Epidermal melanocyte (primary cell): ENCODE measurements at regions not wholly inside any gene's neighbourhood (a gene's known extent, or its start where the extent isn't known, plus 50 kb on each side); places are given as distances from the start of the nearest gene placed in this dataset.
"Not testable (repeated sequence)": the region's sequence is repeated elsewhere in the genome, so short reads cannot be mapped to it uniquely, and the experiment has no call there.

Experiments used
- DNase-seq: peaks from one replicate; pipeline ENCODE4 v3.0.0; 2011; ENCODE audit warnings: low spot score; ENCODE audit not compliant: insufficient read length

GRCh38 chr20:50327666-50328065 lies 137.0 kb downstream of the CEBPB start:
- no peak for DNase-seq

- DNase-seq, result no peak
These were observed 137.8 kb downstream of the CEBPB start for GRCh38 chr20:50328222-50328979.

DNA sequence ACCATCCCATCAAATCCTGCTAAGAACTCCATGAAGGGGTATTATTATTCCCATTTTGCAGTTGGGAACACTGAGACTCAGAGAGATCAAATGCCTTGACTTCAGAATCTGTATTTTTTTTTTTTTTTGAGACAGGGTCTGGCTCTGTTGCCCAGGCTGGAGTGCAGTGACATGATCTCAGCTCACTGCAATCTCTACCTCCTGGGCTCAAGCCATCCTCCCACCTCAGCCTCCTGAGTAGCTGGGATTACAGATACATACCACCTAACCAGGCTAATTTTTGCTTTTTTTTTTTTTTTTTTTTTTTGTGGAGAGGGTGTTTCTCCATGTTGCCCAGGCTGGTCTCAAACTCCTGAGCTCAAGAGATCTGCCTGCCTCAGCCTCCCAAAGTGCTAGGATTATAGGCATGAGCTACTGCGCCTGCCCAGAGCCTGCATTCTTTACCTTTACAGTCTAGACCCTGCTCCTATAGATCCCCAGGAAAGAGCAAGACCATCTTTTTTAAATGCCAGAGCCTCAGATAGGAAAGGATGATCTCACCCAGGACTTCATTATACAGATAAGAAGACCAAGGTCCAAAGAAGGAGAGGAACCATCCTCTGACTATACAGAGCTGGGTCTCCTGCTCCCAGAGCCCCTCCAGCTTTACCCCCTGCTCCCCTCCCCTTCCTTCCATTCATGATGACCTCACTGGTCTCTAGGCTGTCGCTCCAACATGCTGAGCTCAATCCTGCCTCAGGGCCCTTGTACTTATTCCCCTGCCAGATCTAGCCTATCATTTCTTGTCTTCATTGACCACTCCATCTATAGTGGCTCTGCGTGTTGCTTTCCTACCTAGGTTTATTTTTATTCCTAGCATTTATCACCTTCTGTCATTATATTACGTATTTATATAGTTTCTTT lies 138.6 kb downstream of the CEBPB start:
- no peak for DNase-seq

DNA sequence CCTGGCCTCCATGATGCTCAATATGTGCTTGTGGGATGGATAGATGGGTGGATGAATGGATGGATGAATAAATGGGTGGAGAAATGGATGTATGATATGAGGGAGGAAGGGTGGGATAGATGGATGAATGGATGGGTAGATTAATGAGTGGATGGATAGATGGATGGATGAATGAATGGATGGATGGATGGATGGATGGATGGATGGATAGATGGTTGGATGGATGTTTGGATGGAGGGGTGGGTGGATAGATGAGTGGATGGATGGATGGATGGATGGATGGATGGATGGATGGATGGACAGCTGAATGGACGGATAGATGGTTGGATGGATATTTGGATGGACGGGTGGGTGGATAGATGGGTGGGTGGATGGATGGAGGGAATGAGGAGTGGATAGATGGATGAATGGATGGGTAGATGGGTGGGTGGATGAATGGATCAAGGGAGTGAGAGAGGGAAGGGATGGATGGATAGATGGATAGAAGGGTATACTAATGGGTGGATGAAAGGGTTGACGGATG lies 139.4 kb downstream of the CEBPB start:
- no peak for DNase-seq

- DNase-seq, result no peak
These were observed 140.1 kb downstream of the CEBPB start for GRCh38 chr20:50330504-50331313.

DNA sequence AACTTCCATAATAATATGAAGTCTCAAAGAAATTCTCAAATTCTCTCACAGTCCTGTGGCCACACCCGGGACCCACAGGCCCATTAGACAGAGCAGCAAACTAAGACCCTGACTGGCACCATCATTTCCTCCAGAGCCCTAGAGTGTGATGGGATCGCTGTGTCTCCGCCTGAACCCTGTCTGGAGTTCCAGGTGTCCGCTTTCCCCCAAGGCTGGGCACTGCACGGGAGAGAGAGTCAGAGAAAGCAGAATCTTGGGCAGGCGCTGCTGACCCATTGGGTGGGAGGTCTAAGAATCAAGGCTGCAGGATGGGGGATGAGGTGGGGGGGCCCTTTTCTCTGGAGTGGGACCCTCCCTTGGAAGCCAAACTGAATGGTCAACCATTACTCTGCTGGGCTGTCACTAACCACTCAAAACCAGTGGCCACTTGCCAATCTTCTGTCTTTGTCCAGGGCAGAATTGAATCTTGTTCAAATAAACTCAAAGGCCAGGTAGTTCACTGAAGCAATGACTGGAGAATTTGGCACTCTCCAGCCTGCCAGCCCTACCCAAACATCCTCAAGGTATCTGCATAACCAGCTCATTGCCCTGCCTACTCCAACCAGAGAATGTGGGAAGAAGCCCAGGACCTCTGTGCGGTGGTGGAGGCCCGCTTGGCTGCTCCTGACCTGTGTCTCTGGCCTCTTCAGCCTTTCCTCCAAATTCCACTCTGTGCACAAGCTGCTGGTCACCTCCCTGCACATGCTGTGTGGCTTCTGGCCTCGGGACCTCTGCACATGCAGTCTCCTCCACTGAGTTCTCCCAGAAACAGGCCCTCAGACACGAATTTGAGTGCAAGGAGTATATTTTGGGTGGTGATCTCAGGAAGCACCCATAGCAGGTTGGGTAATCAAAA lies 141.1 kb downstream of the CEBPB start:
- no peak for DNase-seq

GRCh38 chr20:50332491-50332980 lies 141.9 kb downstream of the CEBPB start:
- no peak for DNase-seq

DNA sequence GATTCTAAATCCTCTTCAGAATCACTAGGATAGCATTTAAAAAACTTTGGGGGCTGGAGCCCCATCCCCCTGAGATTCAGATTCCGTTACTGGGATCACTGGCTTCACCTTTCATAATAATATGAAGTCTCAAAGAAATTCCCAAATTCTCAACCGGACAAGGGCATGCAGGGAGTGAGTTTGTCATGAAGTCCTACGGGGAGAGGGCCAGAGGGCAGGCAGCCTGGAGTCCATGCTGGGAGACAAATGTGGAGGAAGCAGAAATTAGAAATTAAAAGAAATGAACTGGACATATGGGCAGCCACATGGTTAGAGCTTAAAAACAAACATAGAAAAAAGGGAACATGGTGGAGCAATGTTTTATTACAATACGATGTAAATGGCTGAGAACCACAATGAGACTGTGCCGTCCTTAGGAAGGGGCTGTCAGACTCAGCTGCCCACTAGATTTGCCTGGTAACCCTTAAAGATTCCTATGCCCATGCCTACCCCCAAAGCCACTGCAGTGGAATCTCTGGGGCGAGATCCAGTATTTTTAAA lies 142.6 kb downstream of the CEBPB start:
- DNase-seq, result no peak

DNA sequence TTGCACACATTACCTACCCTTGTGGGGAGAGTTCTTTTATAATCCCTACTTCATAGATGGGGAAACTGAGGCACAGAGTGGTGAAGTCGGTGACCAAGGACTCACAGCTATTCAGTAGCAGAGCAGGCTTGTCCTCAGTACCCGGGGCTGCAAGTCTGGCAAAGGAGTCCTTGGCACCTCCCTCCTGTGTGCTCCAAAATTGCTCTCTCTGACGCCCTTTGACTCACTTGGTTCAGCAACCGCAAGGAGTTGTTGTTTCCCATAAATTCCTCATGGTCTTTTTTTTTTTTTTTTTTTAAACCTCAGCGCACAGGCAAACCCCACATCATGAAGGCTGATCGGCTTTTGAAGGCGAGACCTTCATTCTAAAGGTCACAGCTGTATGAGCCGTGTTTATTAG lies 143.2 kb downstream of the CEBPB start:
- DNase-seq, result no peak

DNA sequence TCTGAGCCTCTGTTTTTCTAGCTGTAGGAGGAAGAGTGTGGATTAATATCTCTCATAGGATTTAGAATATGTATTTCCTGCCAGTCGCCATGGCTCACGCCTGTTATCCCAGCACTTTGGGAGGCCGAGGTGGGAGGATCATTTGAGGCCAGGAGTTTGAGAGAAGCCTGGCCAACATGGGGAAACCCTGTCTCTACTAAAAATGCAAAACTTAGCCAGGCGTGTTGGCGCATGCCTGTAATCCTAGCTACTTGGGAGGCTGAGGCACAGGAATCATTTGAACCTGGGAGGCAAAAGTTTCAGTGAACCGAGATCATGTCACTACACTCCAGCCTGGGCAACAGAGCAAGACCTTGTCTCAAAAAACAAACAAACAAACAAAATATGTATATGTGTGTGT lies 143.9 kb downstream of the CEBPB start:
- DNase-seq, result not testable (repeated sequence)

DNA sequence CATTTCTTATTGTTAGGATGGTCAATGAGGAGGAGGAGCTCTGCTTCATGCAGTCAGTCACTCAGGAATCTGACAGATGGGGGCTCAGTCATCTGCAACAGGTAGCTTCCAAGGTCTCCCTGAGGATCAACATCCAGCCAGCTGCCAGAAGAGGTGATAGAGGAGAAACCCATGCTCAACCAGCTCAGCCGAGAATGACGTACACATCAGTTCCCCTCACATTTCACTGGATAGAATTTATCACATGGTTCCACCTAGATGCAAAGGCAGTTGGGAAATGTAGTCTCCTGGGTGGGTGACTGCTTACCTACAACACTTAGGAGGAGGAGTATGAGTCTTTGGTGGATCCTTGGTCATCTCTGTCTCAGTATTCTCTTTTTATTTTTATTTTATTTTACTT lies 144.5 kb downstream of the CEBPB start:
- DNase-seq, result no peak

- no peak for DNase-seq
These were observed 145.2 kb downstream of the CEBPB start for GRCh38 chr20:50335866-50336265.

DNA sequence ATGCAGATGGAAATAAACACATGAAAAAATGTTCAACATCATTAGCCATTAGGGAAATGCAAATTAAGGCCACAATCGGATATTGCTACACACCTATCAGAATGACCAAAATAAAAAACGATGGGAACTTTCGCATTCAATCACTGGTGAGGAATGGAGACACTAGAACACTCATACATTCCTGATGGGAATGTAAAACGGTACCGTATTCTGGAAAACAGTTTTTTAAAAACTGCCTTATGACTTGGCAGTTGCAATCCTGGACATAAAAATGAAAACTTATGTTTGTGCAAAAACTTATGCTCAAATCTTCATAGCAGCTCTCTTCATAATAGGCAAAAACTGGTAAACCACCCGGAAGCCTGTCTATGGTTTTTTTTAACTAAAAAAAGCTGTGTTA lies 146.0 kb downstream of the CEBPB start:
- no peak for DNase-seq

DNA sequence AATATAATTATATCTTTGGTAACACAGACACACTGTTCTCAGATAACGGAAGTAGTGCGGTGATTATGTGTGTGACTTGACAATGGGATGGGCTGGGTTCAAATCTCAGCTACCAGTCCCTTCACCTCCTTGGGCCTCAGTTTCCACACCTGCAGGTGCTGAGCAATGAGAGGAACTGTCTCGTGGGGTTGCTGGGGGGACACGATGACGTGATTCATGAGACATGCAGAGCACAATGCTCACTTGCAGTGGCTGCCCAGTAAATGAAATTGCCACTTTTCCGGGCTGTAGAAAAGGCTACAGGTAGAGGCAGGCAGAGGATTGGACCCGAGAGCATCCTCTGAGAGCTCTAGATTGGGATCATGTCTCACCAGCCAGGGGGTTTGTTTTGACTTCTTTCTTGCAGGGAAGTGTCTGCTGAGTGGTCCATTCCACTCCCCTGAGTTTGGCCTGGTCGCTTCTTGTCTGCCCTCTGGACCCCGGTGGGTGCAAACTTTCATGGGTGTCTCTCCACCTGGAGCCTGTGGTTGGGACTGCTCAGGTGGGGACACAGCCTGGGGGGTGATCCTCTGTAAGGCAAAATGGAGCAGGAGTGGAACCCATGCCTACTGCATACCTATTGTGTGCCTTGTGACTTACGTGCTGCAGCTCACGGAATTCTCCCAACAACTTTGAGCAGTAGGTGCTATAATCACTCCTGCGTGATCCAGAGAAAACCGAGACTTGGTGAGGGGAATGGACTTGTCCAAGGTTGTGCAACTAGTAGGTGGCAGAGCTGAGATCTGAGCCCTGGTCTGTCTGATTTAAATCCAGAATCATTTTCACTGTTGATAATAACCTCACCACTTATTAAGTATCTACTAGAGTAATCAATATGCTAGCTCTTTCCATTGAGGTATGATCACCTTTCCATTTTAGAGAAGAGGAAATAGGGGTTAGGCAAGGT lies 147.2 kb downstream of the CEBPB start:
- no peak for DNase-seq

GRCh38 chr20:50338479-50339391 lies 148.1 kb downstream of the CEBPB start:
- DNase-seq, result no peak

- DNase-seq, result peak; percentile 48
These were observed 148.9 kb downstream of the CEBPB start for GRCh38 chr20:50339466-50339901.

- no peak for DNase-seq
These were observed 149.9 kb downstream of the CEBPB start for GRCh38 chr20:50340541-50340940.

- no peak for DNase-seq
These were observed 150.4 kb downstream of the CEBPB start for GRCh38 chr20:50341050-50341449.
